LNCAP (cell line): ENCODE measurements at regions not wholly inside any gene's neighbourhood (a gene's known extent, or its start where the extent isn't known, plus 50 kb on each side); places are given as distances from the start of the nearest gene placed in this dataset.

Source experiments
- TF ChIP-seq, protein P1 (sequence below): fragments of 450-650 bp; IDR thresholded peaks from 2 replicates; pipeline ENCODE4 v1.5.1; 2017; ENCODE audit warnings: mild to moderate bottlenecking

DNA sequence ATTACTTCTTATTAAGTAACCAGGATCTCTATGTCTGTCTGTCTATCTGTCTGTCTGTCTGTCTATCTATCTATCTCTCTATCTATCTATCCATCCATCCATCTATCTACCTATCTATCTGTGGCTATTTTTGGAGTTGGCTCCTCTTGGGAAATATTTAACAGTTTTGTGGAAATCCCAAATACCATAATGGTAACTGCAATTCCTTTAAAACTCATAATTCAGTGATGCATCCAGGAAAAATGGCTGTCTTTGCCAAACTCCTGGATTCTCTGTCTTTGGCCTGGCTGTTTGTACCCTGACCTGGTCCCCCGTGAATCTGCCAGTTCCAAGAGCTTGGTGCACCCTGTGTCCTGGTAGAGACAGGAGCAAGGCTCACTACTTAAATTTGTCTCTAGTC, 197.0 kb downstream of the PCSK1 start:
- TF ChIP-seq, protein P1, sequence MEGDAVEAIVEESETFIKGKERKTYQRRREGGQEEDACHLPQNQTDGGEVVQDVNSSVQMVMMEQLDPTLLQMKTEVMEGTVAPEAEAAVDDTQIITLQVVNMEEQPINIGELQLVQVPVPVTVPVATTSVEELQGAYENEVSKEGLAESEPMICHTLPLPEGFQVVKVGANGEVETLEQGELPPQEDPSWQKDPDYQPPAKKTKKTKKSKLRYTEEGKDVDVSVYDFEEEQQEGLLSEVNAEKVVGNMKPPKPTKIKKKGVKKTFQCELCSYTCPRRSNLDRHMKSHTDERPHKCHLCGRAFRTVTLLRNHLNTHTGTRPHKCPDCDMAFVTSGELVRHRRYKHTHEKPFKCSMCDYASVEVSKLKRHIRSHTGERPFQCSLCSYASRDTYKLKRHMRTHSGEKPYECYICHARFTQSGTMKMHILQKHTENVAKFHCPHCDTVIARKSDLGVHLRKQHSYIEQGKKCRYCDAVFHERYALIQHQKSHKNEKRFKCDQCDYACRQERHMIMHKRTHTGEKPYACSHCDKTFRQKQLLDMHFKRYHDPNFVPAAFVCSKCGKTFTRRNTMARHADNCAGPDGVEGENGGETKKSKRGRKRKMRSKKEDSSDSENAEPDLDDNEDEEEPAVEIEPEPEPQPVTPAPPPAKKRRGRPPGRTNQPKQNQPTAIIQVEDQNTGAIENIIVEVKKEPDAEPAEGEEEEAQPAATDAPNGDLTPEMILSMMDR, result no peak

DNA sequence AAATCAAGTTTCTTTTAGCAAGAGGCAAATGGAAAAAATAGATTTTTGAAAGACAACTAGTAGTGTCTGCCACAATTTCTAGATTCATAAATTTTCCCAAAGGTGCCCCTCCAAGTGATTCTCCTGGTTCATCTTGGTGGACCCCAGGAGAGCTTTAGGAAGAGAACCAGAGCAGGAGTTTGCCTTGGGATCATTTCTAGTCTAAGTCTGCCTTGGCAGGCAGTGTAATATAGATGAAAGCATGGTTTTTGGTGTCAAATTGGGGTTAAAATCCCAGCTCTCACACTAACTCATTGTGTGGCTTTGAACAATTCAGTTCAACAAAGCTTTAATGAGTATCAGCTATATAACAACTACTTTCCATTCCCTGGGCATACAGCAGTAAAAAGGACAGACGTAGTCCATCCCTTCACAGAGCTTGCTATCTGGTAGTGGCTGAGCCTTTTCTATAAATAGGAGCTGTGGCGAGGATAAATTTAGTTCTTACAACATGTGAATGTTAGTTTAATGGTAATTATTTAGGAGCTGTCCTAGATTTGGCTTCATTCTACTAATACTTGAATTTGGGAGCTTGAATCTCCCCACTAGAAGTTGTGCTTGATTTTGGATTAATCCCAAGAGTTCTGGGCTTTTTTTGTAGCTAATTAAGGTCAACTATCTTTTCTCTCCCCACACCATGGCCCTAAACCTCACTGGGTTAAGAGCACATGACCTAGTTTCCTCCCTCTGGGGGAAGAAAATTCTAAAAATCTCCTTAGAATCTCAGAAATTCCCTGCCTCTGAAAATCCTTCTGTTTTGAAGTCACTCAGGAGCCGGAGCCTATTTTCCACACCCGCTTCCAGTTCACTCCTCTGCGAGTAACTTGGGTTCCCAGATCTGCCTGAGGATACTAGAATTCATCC, 197.8 kb downstream of the PCSK1 start:
- TF ChIP-seq, protein P1, result no peak

DNA sequence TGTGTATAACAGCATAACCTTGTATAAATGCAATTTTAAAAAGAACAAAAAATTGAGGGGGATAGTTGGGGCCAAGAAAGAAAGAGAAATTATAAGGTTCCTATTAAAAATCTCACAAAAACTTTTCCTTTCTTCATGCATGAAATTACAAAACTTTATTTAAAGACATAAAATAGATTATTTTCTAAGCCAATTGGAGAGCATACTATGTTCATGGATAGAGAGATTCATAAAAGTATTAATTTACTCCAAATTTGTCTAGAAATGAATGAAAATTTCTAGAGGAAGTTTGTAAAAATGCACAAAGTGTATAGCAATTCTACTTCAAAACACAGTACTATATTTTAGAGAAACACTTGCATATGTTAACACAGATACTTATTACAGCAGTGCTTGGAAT, 200.4 kb downstream of the PCSK1 start:
- TF ChIP-seq, protein P1, result no peak

DNA sequence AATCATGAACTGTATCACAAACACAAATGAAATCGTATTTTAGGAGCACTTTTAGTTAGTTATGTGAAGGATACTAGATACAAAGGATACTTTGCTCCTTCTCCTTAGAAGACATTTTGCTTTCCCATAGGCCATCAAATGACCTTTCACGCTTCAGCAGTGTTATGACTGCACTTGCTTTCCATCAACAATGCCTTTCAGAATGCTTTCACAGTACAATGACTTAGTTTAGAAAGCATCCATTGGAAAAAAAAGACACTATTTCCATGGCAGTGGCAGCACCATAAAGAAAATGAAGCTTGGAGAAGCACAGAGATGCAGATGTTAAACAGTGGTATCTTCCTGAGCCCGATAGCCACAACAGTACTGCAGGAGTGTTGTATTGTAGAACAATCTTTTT, 203.9 kb downstream of the PCSK1 start:
- TF ChIP-seq, protein P1, result no peak

DNA sequence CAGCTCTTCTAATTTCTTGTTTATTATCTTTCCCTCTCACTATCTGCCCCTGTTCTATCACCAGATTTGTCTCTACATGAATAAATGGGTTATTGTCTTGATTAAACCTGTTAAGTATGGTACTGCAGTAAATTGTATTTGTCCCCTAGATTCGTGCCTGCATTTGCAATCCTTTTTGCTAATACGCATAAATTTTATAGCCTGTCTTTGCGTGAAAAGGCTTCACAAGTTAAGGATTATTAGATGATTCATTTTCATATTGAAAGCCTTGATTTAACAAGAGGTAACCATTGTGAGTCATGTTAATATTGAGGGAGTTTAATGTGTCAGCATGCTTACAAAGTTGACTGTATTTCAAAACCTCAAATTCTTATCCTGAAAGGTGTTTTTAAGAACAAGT, 204.6 kb downstream of the PCSK1 start:
- TF ChIP-seq, protein P1, result no peak

DNA sequence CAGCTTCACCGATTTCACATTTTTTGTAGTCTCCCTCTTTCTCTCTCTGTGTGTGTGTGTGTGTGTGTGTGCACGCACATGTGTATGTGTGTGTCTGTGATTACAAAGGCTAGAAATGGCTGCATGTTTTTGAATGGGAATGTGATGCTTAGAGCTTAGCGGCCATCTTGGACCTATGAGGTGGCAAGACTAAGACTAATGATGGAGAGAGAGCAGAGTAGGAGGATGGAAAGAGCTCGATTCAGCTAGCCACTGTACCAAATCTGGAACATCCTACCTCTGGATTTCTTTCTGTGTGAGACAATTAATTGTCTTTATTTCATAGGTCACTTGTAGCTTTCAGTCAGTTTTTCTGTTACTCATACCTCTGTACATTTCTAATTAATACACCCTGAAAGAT, 205.1 kb downstream of the PCSK1 start:
- TF ChIP-seq, protein P1, result no peak

DNA sequence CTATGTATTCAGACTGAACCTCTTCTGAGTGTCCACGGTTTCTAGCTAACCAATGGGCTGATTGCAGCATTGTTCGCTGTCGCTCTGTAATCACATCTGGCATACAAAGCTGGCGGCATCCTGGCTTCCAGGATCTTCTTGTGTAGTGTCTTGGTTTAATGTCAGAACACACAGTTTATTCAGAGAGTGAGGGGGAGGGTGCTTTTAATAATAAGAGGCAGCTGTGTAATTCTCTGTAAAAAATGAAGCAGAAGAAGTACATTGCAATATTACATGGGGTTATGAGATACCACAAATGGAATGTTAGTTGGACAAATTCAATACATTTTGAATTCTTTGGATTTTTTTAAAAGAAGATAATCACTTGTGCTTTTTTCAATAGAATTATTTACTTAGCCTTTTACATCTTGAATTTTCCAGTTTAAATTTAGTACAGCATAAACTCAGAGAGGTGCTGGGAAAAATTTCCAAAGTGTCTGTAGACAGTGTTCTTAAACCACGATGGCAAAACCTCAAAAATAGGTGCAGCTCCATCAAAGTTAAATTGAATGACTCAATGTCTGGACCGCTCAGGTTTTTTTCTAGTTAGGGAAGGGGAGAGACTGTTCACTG, 206.0 kb downstream of the PCSK1 start:
- TF ChIP-seq, protein P1, result no peak
